Muscle of back (tissue), 3 donors: ENCODE measurements at regions not wholly inside any gene's neighbourhood (a gene's known extent, or its start where the extent isn't known, plus 50 kb on each side); places are given as distances from the start of the nearest gene placed in this dataset.
A peak's percentile ranks its signal among the peaks of the same experiment; 100 is the strongest.

ENCODE experiments used
- DNase-seq, 3 donors: peaks; one replicate each; pipeline versions ENCODE4 v3.0.0 to v3.0.0-alpha.2; 2013

GRCh38 chr22:49240016-49240380, 587.7 kb downstream of the BRD1 start:
- DNase-seq, result no peak

GRCh38 chr22:49239264-49240015, 588.2 kb downstream of the BRD1 start:
- DNase-seq, result no peak

- DNase-seq, result no peak
Observed at GRCh38 chr22:49238181-49239141, 589.2 kb downstream of the BRD1 start.

GRCh38 chr22:49237703-49238102, 590.0 kb downstream of the BRD1 start:
- no peak for DNase-seq

- no peak for DNase-seq
Observed at GRCh38 chr22:49237279-49237678, 590.4 kb downstream of the BRD1 start.

GRCh38 chr22:49236541-49237075, 591.1 kb downstream of the BRD1 start:
- DNase-seq, result no peak

- no peak for DNase-seq
Observed at GRCh38 chr22:49235463-49236300, 592.0 kb downstream of the BRD1 start.

- DNase-seq, result no peak
Observed at GRCh38 chr22:49234459-49234858, 593.2 kb downstream of the BRD1 start.

- no peak for DNase-seq
Observed at GRCh38 chr22:49233507-49234100, 594.1 kb downstream of the BRD1 start.

GRCh38 chr22:49232319-49233067, 595.2 kb downstream of the BRD1 start:
- DNase-seq, result no peak

- DNase-seq, result peak in 1 of 3 donors; percentile 14
Observed at GRCh38 chr22:49230194-49230577, 597.5 kb downstream of the BRD1 start.

- DNase-seq, result no peak
Observed at GRCh38 chr22:49229483-49230193, 598.0 kb downstream of the BRD1 start.

- no peak for DNase-seq
Observed at GRCh38 chr22:49228431-49229037, 599.1 kb downstream of the BRD1 start.

GRCh38 chr22:49227670-49228069, 600.0 kb downstream of the BRD1 start:
- no peak for DNase-seq

- no peak for DNase-seq
Observed at GRCh38 chr22:49226096-49226495, 601.6 kb downstream of the BRD1 start.

GRCh38 chr22:49224243-49224642, 603.4 kb downstream of the BRD1 start:
- no peak for DNase-seq

GRCh38 chr22:49218142-49218541, 609.5 kb downstream of the BRD1 start:
- DNase-seq, result no peak

GRCh38 chr22:49216579-49216978, 611.1 kb downstream of the BRD1 start:
- no peak for DNase-seq

- no peak for DNase-seq
Observed at GRCh38 chr22:49215840-49216239, 611.8 kb downstream of the BRD1 start.

- DNase-seq, result no peak
Observed at GRCh38 chr22:49214976-49215375, 612.7 kb downstream of the BRD1 start.
